ENCODE measurements at regions not wholly inside any gene's neighbourhood (a gene's known extent, or its start where the extent isn't known, plus 50 kb on each side); places are given as distances from the start of the nearest gene placed in this dataset.
"Not testable (repeated sequence)": the region's sequence is repeated elsewhere in the genome, so short reads cannot be mapped to it uniquely, and the experiment has no call there.

DNA sequence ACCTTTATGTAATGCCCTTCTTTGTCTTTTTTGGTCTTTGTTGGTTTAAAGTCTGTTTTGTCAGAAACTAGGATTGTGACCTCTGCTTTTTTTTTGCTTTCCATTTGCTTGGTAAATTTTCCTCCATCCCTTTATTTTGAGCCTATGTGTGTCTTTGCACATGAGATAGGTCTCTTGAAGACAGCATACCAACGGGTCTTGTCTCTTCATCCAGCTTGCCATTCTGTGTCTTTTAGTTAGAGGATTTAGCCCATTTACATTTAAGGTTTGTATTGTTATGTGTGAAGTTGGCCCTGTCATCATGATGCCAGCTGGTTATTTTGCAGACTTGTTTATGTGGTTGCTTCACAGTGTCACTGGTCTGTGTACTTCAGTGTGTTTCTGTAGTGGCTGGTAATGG, 91.6 kb upstream of the NR3C2 start:
- TF ChIP-seq CTCF (conservative IDR thresholded peaks at IDR 0.05; ENCODE audit: low read depth, low read length); EZH2 (IDR thresholded peaks at IDR 0.05; ENCODE audit: low read length, unreplicated experiment): not testable (repeated sequence)

Measured in PC-3 (cell line).